AG10803 (cell line): ENCODE measurements at regions not wholly inside any gene's neighbourhood (a gene's known extent, or its start where the extent isn't known, plus 50 kb on each side); places are given as distances from the start of the nearest gene placed in this dataset.

ENCODE experiments used
- DNase-seq: peaks from one replicate; pipeline ENCODE4 v3.0.0; 2010; ENCODE audit warnings: low read depth
- H3K4me3 ChIP-seq: 2 replicates; pipeline ENCODE4 v1.5.1; 2011; ENCODE audit warnings: mild to moderate bottlenecking, low read length, control low read depth
- CTCF ChIP-seq: conservative IDR thresholded peaks from 2 replicates; pipeline ENCODE4 v1.5.1; 2011; ENCODE audit warnings: mild to moderate bottlenecking, low read length, control low read depth, inconsistent platforms

DNA sequence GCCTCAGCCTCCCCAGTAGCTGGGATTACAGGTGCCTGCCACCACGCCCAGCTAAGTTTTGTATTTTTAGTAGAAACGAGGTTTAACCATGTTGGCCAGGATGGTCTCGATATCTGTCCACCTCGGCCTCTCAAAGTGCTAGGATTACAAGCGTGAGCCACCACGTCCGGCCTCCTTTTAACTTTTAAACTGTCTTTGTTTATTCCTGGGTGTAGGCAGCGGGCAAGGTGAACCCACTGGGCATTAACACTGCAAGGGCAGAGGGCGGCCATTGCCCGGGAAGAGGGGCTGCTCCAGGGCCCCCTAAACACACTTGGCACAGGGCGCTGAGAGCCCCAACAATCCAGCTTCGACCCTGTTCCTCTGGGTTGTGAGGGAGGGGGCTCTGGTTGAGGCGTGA is 693.6 kb downstream of the BRD1 start:
- DNase-seq = no peak

GRCh38 chr22:49133541-49133940 is 694.1 kb downstream of the BRD1 start:
- DNase-seq = no peak
- no peak for TF ChIP-seq CTCF
- no peak overlapping the region for H3K4me3 ChIP-seq

More for the DNA sequence above, 693.6 kb downstream of the BRD1 start:
- no peak for TF ChIP-seq CTCF
- H3K4me3 ChIP-seq = no peak overlapping the region

- TF ChIP-seq CTCF = no peak
- no peak overlapping the region for H3K4me3 ChIP-seq
- no peak for DNase-seq
Measured at GRCh38 chr22:49132009-49132408, 695.7 kb downstream of the BRD1 start.

- TF ChIP-seq CTCF = no peak
- no peak overlapping the region for H3K4me3 ChIP-seq
- DNase-seq = no peak
Measured at GRCh38 chr22:49129736-49130135, 697.9 kb downstream of the BRD1 start.

- no peak for DNase-seq
- no peak overlapping the region for H3K4me3 ChIP-seq
- TF ChIP-seq CTCF = no peak
Measured at GRCh38 chr22:49128874-49129273, 698.8 kb downstream of the BRD1 start.

GRCh38 chr22:49124608-49125007 is 703.1 kb downstream of the BRD1 start:
- H3K4me3 ChIP-seq = no peak overlapping the region
- no peak for TF ChIP-seq CTCF
- no peak for DNase-seq

GRCh38 chr22:49123621-49124192 is 704.0 kb downstream of the BRD1 start:
- no peak overlapping the region for H3K4me3 ChIP-seq
- TF ChIP-seq CTCF = no peak
- DNase-seq = no peak
